ENCODE measurements at regions not wholly inside any gene's neighbourhood (a gene's known extent, or its start where the extent isn't known, plus 50 kb on each side); places are given as distances from the start of the nearest gene placed in this dataset.
"Not testable (repeated sequence)": the region's sequence is repeated elsewhere in the genome, so short reads cannot be mapped to it uniquely, and the experiment has no call there.

DNA sequence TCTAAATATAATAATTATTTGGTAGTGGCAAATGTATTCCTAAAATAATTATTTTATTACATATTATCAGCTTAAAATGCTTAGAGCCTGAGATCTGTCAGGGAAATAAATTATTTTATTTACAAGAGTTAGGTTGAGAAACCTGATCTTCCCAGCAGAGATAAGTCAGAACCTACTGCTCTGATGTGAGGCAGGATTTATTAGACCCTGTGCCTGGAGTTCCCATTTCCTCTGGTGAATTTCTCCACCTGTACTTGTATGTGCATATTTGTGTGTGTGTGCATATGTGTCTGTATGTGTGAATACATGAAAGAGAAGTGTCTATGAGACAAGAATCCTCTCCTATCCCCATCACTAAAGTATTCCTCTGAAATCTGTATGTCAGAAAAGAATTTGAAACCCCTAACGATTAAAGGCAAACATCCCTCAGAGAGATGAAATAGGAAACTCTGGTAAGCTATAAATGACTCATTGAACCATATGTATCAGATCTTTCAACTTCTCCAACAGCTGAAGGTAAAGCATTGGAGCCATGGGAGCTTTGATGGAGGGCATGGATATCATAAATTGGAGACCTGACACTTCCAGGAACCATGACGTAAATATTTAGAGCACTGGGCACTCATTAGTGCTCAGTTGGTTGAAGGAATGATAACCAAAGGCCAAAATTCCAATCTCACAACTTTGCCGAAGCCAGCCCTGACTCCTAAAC is 190.9 kb downstream of the XPNPEP1 start:
- Histone ChIP-seq H3K36me3 (no peaks in the 10 kb centered on the region), H3K9me3 (no peaks in the 10 kb centered on the region), H3K4me3 (ENCODE audit: low read depth in 1 of 2, low read length in 1 of 2) (no peak overlapping the region), H3K27ac (no peak overlapping the region), H3K27me3 (no peaks in the 10 kb centered on the region), H3K4me1 (ENCODE audit: control insufficient read depth in 1 of 2, insufficient read depth in 1 of 2, low read depth in 1 of 2, low read length in 1 of 2) (no peaks in the 10 kb centered on the region)
- TF ChIP-seq, protein P1, sequence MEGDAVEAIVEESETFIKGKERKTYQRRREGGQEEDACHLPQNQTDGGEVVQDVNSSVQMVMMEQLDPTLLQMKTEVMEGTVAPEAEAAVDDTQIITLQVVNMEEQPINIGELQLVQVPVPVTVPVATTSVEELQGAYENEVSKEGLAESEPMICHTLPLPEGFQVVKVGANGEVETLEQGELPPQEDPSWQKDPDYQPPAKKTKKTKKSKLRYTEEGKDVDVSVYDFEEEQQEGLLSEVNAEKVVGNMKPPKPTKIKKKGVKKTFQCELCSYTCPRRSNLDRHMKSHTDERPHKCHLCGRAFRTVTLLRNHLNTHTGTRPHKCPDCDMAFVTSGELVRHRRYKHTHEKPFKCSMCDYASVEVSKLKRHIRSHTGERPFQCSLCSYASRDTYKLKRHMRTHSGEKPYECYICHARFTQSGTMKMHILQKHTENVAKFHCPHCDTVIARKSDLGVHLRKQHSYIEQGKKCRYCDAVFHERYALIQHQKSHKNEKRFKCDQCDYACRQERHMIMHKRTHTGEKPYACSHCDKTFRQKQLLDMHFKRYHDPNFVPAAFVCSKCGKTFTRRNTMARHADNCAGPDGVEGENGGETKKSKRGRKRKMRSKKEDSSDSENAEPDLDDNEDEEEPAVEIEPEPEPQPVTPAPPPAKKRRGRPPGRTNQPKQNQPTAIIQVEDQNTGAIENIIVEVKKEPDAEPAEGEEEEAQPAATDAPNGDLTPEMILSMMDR (IDR thresholded peaks at IDR 0.05), result no peak

DNA sequence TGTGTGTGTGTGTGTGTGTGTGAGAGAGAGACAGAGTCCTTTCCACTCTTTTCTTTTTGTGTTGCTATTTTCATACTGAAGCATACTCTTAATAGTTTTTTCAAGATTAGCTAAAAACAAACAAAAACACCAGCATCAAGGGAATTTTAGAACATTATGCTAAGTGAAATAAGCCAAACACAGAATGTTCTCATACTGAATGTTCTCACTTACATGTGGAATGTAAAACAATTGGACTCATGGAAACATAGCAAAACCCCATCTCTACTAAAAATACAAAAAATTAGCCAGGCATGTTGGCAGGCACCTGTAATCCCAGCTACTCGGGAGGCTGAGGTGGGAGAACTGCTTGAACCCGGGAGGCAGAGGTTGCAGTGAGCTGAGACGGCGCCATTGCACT is 193.4 kb downstream of the XPNPEP1 start:
- H3K9me3 ChIP-seq; H3K27ac ChIP-seq; H3K4me1 ChIP-seq (ENCODE audit: control insufficient read depth in 1 of 2, insufficient read depth in 1 of 2, low read depth in 1 of 2, low read length in 1 of 2); H3K27me3 ChIP-seq; H3K36me3 ChIP-seq; H3K4me3 ChIP-seq (ENCODE audit: low read depth in 1 of 2, low read length in 1 of 2): not testable (repeated sequence)

DNA sequence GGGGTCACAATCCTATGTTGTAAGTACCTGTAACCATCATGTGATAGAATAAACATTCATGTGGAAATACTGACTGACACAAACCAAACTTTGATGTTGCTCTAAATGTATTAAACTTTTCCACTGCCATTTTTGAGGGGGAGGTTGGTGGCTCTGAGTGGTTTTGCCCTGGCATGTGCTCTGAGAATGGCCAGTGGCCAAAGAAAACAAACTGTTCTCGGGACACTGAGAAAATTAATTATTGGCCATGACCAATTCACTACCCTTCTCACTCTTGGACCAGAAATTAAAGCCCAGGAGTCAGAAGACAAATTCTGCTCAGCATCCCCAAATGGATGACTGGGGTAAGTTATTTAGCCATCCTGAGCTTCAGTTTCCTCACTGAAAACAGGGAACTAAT is 195.9 kb downstream of the XPNPEP1 start:
- TF ChIP-seq, protein P1 (IDR thresholded peaks at IDR 0.05), result no peak
- Histone ChIP-seq H3K9me3 (no peaks in the 10 kb centered on the region), H3K4me1 (ENCODE audit: control insufficient read depth in 1 of 2, insufficient read depth in 1 of 2, low read depth in 1 of 2, low read length in 1 of 2) (no peaks in the 10 kb centered on the region), H3K36me3 (no peaks in the 10 kb centered on the region), H3K4me3 (ENCODE audit: low read depth in 1 of 2, low read length in 1 of 2) (no peak overlapping the region), H3K27ac (no peak overlapping the region), H3K27me3 (no peaks in the 10 kb centered on the region)

DNA sequence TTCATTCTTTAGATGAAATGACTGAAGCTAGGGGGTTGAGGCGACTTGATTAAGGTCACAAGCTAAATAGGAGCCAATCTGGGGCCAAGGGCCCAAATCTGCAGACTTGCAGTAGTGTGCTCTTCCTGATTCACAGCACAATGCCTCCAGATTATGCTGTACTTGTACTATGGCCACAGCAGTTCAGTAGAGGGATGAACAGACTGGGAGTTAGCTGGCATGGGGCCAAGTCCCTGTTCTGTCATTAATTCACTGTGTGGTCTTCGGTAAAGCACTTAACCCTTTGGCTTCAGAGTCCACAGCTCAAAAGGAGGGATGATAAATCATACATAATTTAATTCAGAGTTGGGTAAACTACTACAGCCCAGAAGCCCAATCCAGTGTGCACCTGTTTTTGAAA is 196.8 kb downstream of the XPNPEP1 start:
- Histone ChIP-seq H3K36me3 (no peaks in the 10 kb centered on the region), H3K4me3 (ENCODE audit: low read depth in 1 of 2, low read length in 1 of 2) (no peak overlapping the region), H3K27me3 (no peaks in the 10 kb centered on the region), H3K4me1 (ENCODE audit: control insufficient read depth in 1 of 2, insufficient read depth in 1 of 2, low read depth in 1 of 2, low read length in 1 of 2) (no peaks in the 10 kb centered on the region), H3K9me3 (no peaks in the 10 kb centered on the region), H3K27ac (no peak overlapping the region)
- TF ChIP-seq, protein P1 (IDR thresholded peaks at IDR 0.05), result no peak

DNA sequence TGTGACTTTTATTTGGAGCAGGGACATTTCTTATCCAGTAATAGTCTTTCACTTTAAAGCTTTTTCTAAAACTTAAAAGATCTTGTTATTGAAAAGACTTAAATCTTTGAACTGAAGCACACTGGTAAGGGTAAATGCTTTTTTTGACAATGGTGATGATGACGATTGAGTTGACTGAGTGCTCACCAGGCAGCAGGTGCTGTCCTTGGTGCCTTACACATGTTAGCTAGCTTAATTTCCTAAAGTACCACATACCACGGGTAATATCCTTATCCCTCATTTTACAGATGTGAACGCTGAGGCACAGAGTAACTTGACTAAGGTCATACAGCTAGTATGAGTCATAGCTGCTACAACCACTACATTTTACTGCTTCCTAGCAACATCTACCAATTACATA is 200.0 kb downstream of the XPNPEP1 start:
- Histone ChIP-seq H3K4me3 (ENCODE audit: low read depth in 1 of 2, low read length in 1 of 2) (no peak overlapping the region), H3K27ac (no peak overlapping the region), H3K4me1 (ENCODE audit: control insufficient read depth in 1 of 2, insufficient read depth in 1 of 2, low read depth in 1 of 2, low read length in 1 of 2) (no peaks in the 10 kb centered on the region), H3K27me3 (no peaks in the 10 kb centered on the region), H3K9me3 (no peaks in the 10 kb centered on the region), H3K36me3 (no peaks in the 10 kb centered on the region)
- TF ChIP-seq, protein P1 (IDR thresholded peaks at IDR 0.05), result no peak

DNA sequence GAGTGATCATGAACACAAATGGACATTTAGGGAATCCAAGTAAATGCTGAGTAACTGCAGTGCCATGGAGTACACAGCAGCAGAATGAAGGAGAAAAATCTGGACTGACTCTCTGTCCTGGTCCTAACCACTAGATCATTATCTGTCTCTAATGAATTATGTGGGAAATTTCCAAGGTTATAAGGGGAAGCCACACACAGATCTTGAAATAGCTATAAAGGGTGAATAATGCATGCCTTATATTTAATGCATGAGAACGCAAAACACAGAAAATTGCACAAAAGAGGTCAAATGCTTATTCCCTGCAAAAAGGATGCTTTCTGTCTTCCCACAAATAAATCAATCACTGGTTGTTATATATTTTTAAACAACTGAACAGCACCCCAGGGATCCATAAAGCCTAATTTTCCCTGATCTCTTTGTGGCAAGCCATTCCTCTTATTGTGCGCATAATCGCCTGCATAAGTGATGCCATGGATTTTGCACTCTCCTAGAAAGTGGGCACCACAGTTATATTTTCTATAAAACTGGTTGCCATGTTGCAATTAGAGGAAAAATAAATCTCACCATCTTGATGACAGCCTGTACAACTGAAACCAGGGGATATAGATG is 201.8 kb downstream of the XPNPEP1 start:
- Histone ChIP-seq H3K9me3 (no peaks in the 10 kb centered on the region), H3K4me1 (ENCODE audit: control insufficient read depth in 1 of 2, insufficient read depth in 1 of 2, low read depth in 1 of 2, low read length in 1 of 2) (no peaks in the 10 kb centered on the region), H3K4me3 (ENCODE audit: low read depth in 1 of 2, low read length in 1 of 2) (no peak overlapping the region), H3K27me3 (no peaks in the 10 kb centered on the region), H3K36me3 (no peaks in the 10 kb centered on the region), H3K27ac (no peak overlapping the region)
- TF ChIP-seq, protein P1 (IDR thresholded peaks at IDR 0.05), result no peak
